ENCODE measurements at regions not wholly inside any gene's neighbourhood (a gene's known extent, or its start where the extent isn't known, plus 50 kb on each side); places are given as distances from the start of the nearest gene placed in this dataset.
"Not testable (repeated sequence)": the region's sequence is repeated elsewhere in the genome, so short reads cannot be mapped to it uniquely, and the experiment has no call there.

DNA sequence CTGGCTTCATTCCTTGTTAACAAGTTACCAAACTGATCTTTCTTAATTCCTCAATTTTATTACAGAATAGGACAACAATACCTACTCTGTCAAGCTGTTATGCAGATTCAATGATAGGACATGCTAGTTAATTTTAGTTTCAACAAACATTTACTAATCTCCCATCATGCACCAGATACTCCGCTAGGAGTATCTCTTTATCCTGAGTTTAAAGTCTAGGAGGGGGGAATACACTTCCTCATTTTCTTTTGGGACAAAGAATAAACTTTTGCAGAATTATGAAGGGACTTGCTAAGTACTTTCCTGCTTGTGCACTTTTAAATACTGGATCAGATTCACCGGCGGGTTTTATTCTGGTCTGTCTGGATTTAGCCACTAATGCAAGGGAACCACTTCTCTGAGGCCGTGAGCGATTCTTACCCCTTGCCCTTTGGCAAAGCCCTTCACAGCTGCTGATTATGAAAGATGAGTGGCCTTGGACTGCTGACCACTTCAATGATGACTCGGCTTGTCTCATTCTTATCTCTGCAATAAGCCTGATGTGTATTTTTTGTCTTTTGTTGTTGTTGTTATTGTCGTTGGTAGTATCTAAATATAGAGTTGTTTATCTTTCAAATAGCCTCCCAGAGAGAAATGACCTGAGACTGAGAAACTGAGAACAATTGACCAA lies 73.9 kb downstream of the RMI1 start:
- no peak for DNase-seq

DNA sequence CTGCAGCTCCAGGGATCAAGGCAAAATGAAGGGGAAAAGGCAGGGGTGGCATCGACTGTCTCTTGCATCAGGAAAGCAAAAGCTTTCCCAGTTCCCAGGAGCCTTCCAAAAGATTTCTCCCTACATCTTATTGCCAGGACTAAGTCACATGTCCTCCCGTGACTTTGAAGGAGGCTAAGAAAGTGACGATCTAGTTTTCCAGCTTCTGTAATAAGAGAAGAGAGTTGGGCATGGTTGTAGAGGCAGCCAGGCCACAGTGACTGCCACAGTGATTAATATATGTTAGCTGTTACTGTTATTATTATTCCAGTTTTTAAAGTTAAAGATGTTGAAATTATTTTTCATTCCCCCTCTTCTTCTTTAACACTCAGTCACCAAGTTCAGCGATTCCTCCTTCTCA lies 77.1 kb downstream of the RMI1 start:
- DNase-seq: no peak

DNA sequence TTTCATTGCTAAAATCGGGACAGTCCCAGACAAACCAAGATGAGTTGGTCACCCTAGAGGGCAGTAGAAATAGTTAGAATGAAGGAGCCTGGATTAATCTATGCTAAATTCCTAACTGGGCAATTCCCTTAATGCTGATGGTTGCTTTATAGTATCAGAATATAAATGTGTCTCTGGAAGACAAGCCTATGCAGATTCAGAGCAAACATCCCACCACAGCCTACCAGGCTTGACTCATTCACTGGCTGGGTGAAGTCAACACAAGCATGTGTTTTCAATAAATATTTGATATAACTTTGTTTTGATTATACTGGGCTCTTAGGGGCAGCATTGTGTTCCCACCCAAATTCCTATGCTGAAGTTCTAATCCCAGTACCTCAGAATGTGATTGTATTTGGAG lies 79.3 kb downstream of the RMI1 start:
- DNase-seq: no peak

DNA sequence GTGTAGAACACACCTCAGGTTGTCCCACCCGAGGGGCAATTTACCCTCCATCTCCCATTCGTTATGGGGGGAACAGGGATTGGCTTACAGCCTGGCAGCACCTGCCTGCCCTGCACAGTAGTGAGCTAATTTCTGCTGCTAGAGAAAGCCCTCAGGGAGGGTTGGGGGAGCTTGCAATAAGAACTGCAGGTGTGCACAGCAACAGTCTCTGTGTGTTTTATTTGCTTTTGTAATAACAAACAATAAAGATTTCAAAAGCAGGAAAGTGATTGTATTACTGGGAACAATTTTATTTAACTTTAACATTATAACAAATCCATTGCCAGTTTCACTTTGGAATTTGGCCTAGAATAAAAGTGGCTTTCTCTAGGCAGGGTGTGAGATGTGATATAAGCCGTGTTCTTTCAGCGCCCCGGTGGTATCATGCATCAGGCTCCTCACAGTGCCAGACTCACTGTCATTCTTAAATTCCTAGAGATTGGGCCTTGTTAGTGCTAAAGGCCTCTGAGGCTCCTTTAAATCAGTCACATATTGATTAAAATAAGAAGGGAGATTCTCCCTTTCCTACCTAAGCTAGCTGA lies 81.1 kb downstream of the RMI1 start:
- DNase-seq: no peak

DNA sequence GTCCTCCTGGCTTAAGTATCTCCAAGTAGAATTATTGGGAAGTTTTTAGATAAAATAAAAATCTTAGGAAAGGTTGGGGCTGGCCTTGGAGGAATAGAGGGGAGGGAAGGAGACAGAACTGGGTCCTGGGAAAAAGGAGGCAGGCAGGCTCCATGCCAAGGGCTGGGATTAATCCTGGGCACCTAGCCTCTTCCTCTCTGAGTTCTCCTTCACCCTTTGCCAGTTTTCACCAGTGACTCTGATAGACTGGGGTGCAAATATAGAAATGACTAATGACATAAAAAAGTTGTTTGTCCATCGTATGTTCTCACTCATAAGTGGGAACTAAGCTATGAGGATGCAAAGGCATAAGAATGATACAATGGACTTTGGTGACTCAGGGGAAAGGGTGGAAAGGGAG lies 81.9 kb downstream of the RMI1 start:
- no peak for DNase-seq

- DNase-seq: no peak
These were observed 87.2 kb downstream of the RMI1 start for GRCh38 chr9:84067821-84068220.

- no peak for DNase-seq
These were observed 88.3 kb downstream of the RMI1 start for GRCh38 chr9:84068872-84069271.

- DNase-seq: no peak
These were observed 90.0 kb downstream of the RMI1 start for GRCh38 chr9:84070590-84070989.

DNA sequence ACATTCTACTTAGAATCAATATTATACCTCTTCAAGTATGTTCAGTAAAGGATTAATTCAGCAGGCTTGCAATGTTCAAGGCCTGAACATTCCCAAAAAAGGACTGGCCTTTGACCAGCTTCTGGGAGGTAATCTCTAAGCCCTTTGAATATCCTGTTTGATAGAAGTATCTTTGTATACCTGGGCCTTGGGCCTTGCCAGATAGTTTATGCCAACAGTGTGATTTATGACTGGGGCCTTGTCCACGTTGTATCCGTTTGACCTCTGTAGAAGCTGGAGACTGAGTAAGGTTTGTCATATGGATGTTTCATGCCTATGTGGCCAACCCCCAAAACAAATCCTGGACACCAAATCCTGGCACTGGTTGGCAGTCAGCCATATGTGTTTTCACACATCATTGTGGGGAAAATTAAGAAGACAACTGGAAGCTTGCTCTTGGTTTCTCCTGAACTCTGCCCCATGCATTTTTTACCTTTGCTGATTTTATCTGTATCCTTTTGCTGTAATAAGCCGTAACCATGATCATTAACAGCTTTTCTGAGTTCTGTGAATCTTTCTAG lies 92.1 kb downstream of the RMI1 start:
- DNase-seq: no peak

DNA sequence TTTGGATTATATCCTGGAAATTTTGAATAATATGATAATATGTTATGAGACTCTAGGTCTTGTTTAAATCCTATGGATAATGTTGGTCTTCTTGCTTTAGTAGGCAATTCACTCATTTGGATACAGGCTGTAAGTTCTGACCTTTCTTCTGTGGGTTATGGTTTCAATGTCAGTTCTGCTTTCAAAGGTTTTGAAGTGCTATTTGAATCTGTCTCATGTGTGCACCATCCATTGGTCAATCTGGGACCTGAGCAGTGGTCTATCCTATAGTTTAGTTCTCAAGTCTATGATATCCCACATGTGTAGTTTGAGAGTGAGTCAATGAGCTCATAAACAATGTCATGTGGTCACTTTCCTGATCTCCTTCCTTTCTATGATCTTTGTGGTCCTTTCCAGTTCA lies 94.4 kb downstream of the RMI1 start:
- DNase-seq: no peak

GRCh38 chr9:84076384-84076783 lies 95.8 kb downstream of the RMI1 start:
- no peak for DNase-seq

- not testable (repeated sequence) for DNase-seq
These were observed 97.2 kb downstream of the RMI1 start for GRCh38 chr9:84077816-84078215.

- DNase-seq: no peak
These were observed 99.4 kb downstream of the RMI1 start for GRCh38 chr9:84079994-84080393.

- no peak for DNase-seq
These were observed 121.5 kb downstream of the RMI1 start for GRCh38 chr9:84101964-84102632.

DNA sequence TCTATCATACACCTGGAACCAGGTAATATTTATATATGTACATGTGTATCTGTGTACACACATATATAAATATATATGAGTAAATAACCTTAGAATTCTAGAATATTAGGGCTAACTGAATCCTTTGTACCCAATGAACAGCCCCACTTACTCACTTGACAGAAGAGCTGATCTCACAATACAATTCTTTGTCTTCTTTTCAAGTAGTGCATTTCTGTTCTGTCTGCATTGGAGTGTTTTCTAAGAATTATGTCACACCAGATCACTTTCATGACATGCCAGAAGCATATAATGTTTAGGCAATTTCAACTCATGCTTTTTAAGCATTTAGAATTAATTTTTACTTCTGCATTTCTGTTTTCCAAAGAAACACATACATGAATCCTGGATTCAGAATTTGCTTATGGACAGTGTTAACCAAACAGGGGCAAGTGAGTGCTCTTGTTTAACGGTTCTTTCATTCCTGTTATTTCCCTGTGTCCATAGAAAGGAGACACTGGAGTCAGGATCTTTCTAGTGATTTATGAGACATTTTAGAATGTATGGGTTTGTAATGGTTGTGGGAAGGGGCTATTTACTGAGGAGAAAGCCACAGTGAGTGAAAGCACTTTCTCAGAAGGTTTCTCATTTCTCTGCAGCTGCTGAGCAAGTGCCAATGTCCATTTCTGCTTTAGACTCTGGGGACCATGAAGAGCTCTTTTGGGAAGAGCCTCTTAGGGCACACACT lies 123.2 kb downstream of the RMI1 start:
- DNase-seq: no peak

- no peak for DNase-seq
These were observed 126.5 kb downstream of the RMI1 start for GRCh38 chr9:84107081-84107480.

DNA sequence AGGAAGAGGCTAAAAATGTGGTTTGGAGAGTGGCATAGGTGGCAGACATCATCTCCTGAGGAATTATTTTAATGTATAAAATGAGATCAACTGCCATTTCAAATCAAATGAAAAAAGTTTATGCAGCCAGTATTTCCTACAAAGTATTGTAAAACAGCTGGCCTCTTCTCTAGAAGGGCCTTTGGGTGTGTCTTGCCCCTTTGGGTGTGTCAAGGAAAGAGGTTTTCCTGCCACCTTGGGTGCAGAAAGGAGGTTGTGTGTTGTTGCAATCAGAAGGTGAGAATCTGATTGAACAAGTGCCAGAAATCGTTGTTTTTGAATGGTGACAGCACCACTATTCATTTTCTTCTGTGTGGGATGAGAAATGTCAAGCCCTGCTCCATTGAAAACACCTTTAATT lies 127.4 kb downstream of the RMI1 start:
- DNase-seq: no peak

DNA sequence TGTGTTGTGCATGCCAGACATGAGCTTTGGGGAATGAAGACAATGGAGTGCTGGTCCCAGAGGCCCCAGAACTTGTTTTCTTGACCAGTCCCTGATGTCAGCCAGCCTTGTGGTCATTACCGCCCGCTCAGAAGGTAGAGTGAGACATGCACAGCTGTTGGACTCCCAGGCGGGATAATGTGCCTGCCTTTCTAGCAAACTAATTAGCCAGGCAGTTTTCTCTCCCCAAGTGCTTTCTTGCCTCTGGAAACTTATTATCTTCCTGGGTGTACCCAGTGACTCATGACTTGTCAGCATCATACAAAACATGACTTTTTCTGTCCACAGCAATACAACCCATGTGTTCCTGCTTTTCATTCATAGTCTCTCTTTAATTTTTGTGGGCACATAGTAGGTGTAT lies 131.1 kb downstream of the RMI1 start:
- DNase-seq: no peak

DNA sequence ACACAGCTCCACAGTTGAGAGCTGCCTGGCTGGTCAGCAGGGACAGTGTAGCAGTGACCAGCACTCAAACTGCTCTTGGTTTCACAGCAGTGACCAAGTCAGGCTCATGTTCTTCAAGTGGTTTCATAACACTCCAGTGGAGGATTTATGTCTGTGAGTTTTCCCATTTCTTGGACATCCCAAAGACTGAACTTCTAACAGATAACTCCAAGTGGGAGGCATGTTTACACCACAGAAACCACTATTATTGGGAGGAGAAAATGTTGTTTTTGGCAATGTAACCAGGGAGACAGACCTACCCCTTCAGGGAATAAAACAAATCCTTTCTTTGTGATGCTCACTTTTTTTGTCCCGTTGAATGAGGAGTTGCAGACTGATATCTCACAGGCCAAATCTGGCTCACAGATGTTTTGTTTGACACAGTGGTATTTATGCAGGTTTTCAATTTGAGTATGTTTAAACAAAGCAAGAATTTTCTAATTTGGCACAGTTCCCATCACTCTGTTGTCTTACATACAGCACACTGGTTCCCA lies 141.5 kb downstream of the RMI1 start:
- no peak for DNase-seq

DNA sequence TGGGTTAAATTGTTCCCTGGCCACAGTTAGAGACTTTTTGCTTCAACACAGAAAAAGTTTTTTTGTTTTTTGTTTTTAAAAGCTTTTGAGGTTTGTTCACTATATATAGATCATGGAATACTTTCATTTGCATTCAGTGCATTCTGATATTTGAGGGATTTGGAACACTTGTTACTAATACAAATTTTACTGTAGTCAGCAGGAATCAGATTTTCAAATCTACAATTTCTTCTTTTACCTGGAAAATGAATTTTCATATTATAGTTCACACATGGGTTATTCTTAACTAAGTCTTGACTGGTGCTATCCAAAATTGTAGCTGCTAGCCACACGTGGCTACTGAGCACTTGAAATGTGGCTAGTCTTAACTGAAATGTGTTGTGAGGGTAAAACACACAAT lies 142.0 kb downstream of the RMI1 start:
- DNase-seq: no peak

GRCh38 chr9:84123648-84124406 lies 143.2 kb downstream of the RMI1 start:
- DNase-seq: no peak

GRCh38 chr9:84125046-84125445 lies 144.4 kb downstream of the RMI1 start:
- DNase-seq: no peak

DNA sequence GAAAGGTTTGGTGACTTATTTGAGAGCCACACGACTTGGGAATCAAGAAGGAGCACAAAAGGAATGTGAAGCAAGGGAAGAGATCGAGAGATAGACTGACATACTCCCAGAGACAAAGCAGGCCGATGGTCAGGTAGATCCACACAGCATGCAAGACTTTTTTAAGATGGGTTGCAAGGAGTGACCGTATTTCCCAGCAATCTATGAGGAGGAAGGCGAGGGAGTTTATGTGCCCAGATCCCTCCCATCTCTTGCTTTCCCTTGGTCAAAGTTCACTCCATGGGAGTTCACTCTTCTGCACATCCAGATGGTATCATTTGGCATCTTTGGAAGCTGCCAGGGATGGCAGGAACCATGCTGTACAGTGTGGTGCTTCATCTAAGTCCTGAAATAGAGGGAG lies 148.9 kb downstream of the RMI1 start:
- no peak for DNase-seq

Data from NCI-H510A (cell line).